ENCODE measurements at regions not wholly inside any gene's neighbourhood (a gene's known extent, or its start where the extent isn't known, plus 50 kb on each side); places are given as distances from the start of the nearest gene placed in this dataset.
"Not testable (repeated sequence)": the region's sequence is repeated elsewhere in the genome, so short reads cannot be mapped to it uniquely, and the experiment has no call there.

- no peak overlapping the region for H3K27ac ChIP-seq
- H3K27me3 ChIP-seq = no peaks in the 10 kb centered on the region
- intact Hi-C loops (cut with DNase I; ENCODE audit: low total_unique reads) = no loop called here
- no peaks in the 10 kb centered on the region for H3K9me3 ChIP-seq
- no peaks in the 10 kb centered on the region for H3K36me3 ChIP-seq (ENCODE audit: low read depth, missing control alignments)
- no peak overlapping the region for H3K4me3 ChIP-seq
- TF ChIP-seq CTCF (IDR thresholded peaks at IDR 0.05) (no peak), POLR2A (IDR thresholded peaks at IDR 0.05) (no peak)
- WGBS, 2 donors = 47 to 60% methylated on average over 5 of the region's 5 CpGs
- DNase-seq = peak; percentile 16
- H3K4me1 ChIP-seq = no peaks in the 10 kb centered on the region
Measured at GRCh38 chr9:124164811-124165210, 92.9 kb upstream of the NEK6 start.

- H3K36me3 ChIP-seq (ENCODE audit: low read depth, missing control alignments) = no peaks in the 10 kb centered on the region
- H3K27me3 ChIP-seq = no peaks in the 10 kb centered on the region
- 71 to 84% methylated on average over 5 of the region's 5 CpGs for WGBS, 2 donors
- TF ChIP-seq POLR2A (IDR thresholded peaks at IDR 0.05) (no peak), CTCF (IDR thresholded peaks at IDR 0.05) (no peak)
- no peaks in the 10 kb centered on the region for H3K4me1 ChIP-seq
- H3K4me3 ChIP-seq = no peak overlapping the region
- H3K27ac ChIP-seq = no peak overlapping the region
- H3K9me3 ChIP-seq = no peaks in the 10 kb centered on the region
- DNase-seq = no peak
- intact Hi-C loops (cut with DNase I; ENCODE audit: low total_unique reads) = no loop called here
Measured at GRCh38 chr9:124174433-124174832, 83.3 kb upstream of the NEK6 start.

- 86 to 95% methylated on average over 7 of the region's 7 CpGs for WGBS, 2 donors
- intact Hi-C loops (cut with DNase I; ENCODE audit: low total_unique reads); H3K27me3 ChIP-seq; H3K4me3 ChIP-seq; H3K27ac ChIP-seq; H3K4me1 ChIP-seq; H3K36me3 ChIP-seq (ENCODE audit: low read depth, missing control alignments); DNase-seq; H3K9me3 ChIP-seq: not testable (repeated sequence)
Measured at GRCh38 chr9:124177522-124177921, 80.2 kb upstream of the NEK6 start.

GRCh38 chr9:124179196-124180071, 78.3 kb upstream of the NEK6 start:
- H3K4me1 ChIP-seq = no peaks in the 10 kb centered on the region
- no peak overlapping the region for H3K27ac ChIP-seq
- no peak overlapping the region for H3K4me3 ChIP-seq
- H3K9me3 ChIP-seq = no peaks in the 10 kb centered on the region
- H3K36me3 ChIP-seq (ENCODE audit: low read depth, missing control alignments) = no peaks in the 10 kb centered on the region
- intact Hi-C loops (cut with DNase I; ENCODE audit: low total_unique reads) = no loop called here
- no peak for DNase-seq
- WGBS, 2 donors = 64 to 79% methylated on average over 16 to 19 of the region's 19 CpGs
- no peaks in the 10 kb centered on the region for H3K27me3 ChIP-seq
- TF ChIP-seq CTCF (IDR thresholded peaks at IDR 0.05) = no peak
- TF ChIP-seq POLR2A (IDR thresholded peaks at IDR 0.05) = no peak

- Histone ChIP-seq H3K4me3 (no peak overlapping the region), H3K27ac (no peak overlapping the region), H3K27me3 (no peaks in the 10 kb centered on the region), H3K36me3 (ENCODE audit: low read depth, missing control alignments) (no peaks in the 10 kb centered on the region), H3K4me1 (no peaks in the 10 kb centered on the region), H3K9me3 (no peaks in the 10 kb centered on the region)
- intact Hi-C loops (cut with DNase I; ENCODE audit: low total_unique reads) = no loop called here
- DNase-seq = peak; percentile 22
- WGBS, 2 donors = 39 to 47% methylated on average over 7 of the region's 7 CpGs
- TF ChIP-seq CTCF (IDR thresholded peaks at IDR 0.05) (no peak), POLR2A (IDR thresholded peaks at IDR 0.05) (no peak)
Measured at GRCh38 chr9:124180557-124180956, 77.2 kb upstream of the NEK6 start.
